ES-I3 (cell line): ENCODE measurements at regions not wholly inside any gene's neighbourhood (a gene's known extent, or its start where the extent isn't known, plus 50 kb on each side); places are given as distances from the start of the nearest gene placed in this dataset.
"Not testable (repeated sequence)": the region's sequence is repeated elsewhere in the genome, so short reads cannot be mapped to it uniquely, and the experiment has no call there.

Experiments
- H3K36me3 ChIP-seq: 2 replicates; pipeline ENCODE4 v1.6.1; 2013; ENCODE audit warnings: mild to moderate bottlenecking, low read length, control low read depth, moderate library complexity; ENCODE audit not compliant: insufficient read depth
- H3K4me1 ChIP-seq: 2 replicates; pipeline ENCODE4 v1.6.1; 2013; ENCODE audit warnings: mild to moderate bottlenecking, control low read depth, low read length; ENCODE audit not compliant: insufficient read depth
- H3K9ac ChIP-seq: 2 replicates; pipeline ENCODE4 v1.6.1; 2013; ENCODE audit warnings: low read depth, mild to moderate bottlenecking, low read length, moderate library complexity
- H3K9me3 ChIP-seq: 2 replicates; pipeline ENCODE4 v1.6.1; 2013; ENCODE audit warnings: mild to moderate bottlenecking, low read length, moderate library complexity; ENCODE audit not compliant: control insufficient read depth, insufficient read depth

- H3K9me3 ChIP-seq: no peaks in the 10 kb centered on the region
- H3K36me3 ChIP-seq: no peaks in the 10 kb centered on the region; the same call in 1 of the 2 replicates
- peaks cover 12% of the 10 kb centered on the region for H3K4me1 ChIP-seq
- H3K9ac ChIP-seq: no peak overlapping the region
Measured at GRCh38 chr3:182399978-182400737, 393.1 kb upstream of the ATP11B start.

GRCh38 chr3:182400838-182401237, 392.5 kb upstream of the ATP11B start:
- no peaks in the 10 kb centered on the region for H3K9me3 ChIP-seq
- H3K9ac ChIP-seq: no peak overlapping the region
- no peaks in the 10 kb centered on the region; the same call in 1 of the 2 replicates for H3K36me3 ChIP-seq
- peaks cover 17% of the 10 kb centered on the region for H3K4me1 ChIP-seq

GRCh38 chr3:182404031-182404430, 389.3 kb upstream of the ATP11B start:
- H3K36me3 ChIP-seq: no peaks in the 10 kb centered on the region
- H3K9ac ChIP-seq: no peak overlapping the region
- H3K9me3 ChIP-seq: no peaks in the 10 kb centered on the region
- peaks cover 19% of the 10 kb centered on the region for H3K4me1 ChIP-seq

- Histone ChIP-seq H3K9ac (no peak overlapping the region), H3K9me3 (no peaks in the 10 kb centered on the region), H3K4me1 (peaks cover 7% of the 10 kb centered on the region; the same call in 1 of the 2 replicates), H3K36me3 (no peaks in the 10 kb centered on the region)
Measured at GRCh38 chr3:182405759-182406158, 387.5 kb upstream of the ATP11B start.

- Histone ChIP-seq H3K9me3 (no peaks in the 10 kb centered on the region), H3K36me3 (no peaks in the 10 kb centered on the region), H3K4me1 (peaks cover 7% of the 10 kb centered on the region; the same call in 1 of the 2 replicates), H3K9ac (no peak overlapping the region)
Measured at GRCh38 chr3:182406786-182407185, 386.5 kb upstream of the ATP11B start.

GRCh38 chr3:182410051-182410450, 383.3 kb upstream of the ATP11B start:
- no peak overlapping the region for H3K9ac ChIP-seq
- no peaks in the 10 kb centered on the region for H3K9me3 ChIP-seq
- no peaks in the 10 kb centered on the region for H3K36me3 ChIP-seq
- H3K4me1 ChIP-seq: peaks cover 7% of the 10 kb centered on the region; the same call in 1 of the 2 replicates

GRCh38 chr3:182412066-182412465, 381.2 kb upstream of the ATP11B start:
- Histone ChIP-seq H3K9me3 (no peaks in the 10 kb centered on the region), H3K4me1 (no peaks in the 10 kb centered on the region), H3K9ac (no peak overlapping the region), H3K36me3 (no peaks in the 10 kb centered on the region)

- H3K9me3 ChIP-seq: no peaks in the 10 kb centered on the region
- H3K4me1 ChIP-seq: no peaks in the 10 kb centered on the region
- no peaks in the 10 kb centered on the region for H3K36me3 ChIP-seq
- no peak overlapping the region for H3K9ac ChIP-seq
Measured at GRCh38 chr3:182413061-182413460, 380.2 kb upstream of the ATP11B start.

GRCh38 chr3:182413682-182414081, 379.6 kb upstream of the ATP11B start:
- Histone ChIP-seq H3K36me3 (no peaks in the 10 kb centered on the region), H3K9me3 (no peaks in the 10 kb centered on the region), H3K9ac (no peak overlapping the region), H3K4me1 (no peaks in the 10 kb centered on the region)

GRCh38 chr3:182414586-182414985, 378.7 kb upstream of the ATP11B start:
- no peak overlapping the region for H3K9ac ChIP-seq
- no peaks in the 10 kb centered on the region for H3K36me3 ChIP-seq
- no peaks in the 10 kb centered on the region for H3K4me1 ChIP-seq
- no peaks in the 10 kb centered on the region for H3K9me3 ChIP-seq

- H3K4me1 ChIP-seq: no peaks in the 10 kb centered on the region
- no peaks in the 10 kb centered on the region for H3K36me3 ChIP-seq
- no peak overlapping the region for H3K9ac ChIP-seq
- no peaks in the 10 kb centered on the region for H3K9me3 ChIP-seq
Measured at GRCh38 chr3:182420741-182421140, 372.6 kb upstream of the ATP11B start.

- Histone ChIP-seq H3K9ac (no peak overlapping the region), H3K36me3 (no peaks in the 10 kb centered on the region), H3K4me1 (no peaks in the 10 kb centered on the region), H3K9me3 (no peaks in the 10 kb centered on the region)
Measured at GRCh38 chr3:182424006-182424405, 369.3 kb upstream of the ATP11B start.

- H3K9ac ChIP-seq: peak overlapping the region; percentile 50; the same call in 1 of the 2 replicates
- not testable (repeated sequence) for H3K36me3 ChIP-seq, H3K4me1 ChIP-seq, H3K9me3 ChIP-seq
Measured at GRCh38 chr3:182425926-182426718, 367.2 kb upstream of the ATP11B start.

- H3K36me3 ChIP-seq, H3K4me1 ChIP-seq, H3K9ac ChIP-seq, H3K9me3 ChIP-seq: not testable (repeated sequence)
Measured at GRCh38 chr3:182431972-182432371, 361.3 kb upstream of the ATP11B start.

- no peaks in the 10 kb centered on the region for H3K36me3 ChIP-seq
- H3K4me1 ChIP-seq: no peaks in the 10 kb centered on the region
- no peaks in the 10 kb centered on the region for H3K9me3 ChIP-seq
- no peak overlapping the region for H3K9ac ChIP-seq
Measured at GRCh38 chr3:182435860-182436259, 357.4 kb upstream of the ATP11B start.
